ENCODE measurements at regions not wholly inside any gene's neighbourhood (a gene's known extent, or its start where the extent isn't known, plus 50 kb on each side); places are given as distances from the start of the nearest gene placed in this dataset.
"Not testable (repeated sequence)": the region's sequence is repeated elsewhere in the genome, so short reads cannot be mapped to it uniquely, and the experiment has no call there.

DNA sequence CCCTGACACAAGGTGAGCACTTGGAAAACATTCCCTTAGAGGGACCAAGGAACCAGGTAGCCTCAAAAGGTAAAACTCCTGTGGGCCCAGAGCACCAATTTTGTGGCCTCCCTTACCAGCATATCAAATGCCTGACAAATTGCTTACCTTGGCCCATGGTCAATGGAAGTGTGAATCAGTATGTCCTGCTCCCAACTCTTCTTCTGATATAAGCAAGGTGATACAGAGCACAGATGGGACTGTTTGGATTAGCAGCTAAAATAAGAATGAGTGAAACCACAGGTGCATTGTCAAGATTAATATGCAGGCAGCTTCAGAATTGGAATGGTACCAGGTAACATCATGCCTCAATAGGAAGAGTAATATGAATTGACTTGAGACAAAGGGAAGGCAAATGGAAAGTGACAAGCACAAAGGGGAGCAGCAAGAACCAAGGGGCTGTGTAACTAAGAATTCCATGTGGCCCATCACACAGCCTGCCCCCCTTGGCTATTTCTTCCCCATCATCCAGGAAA, 156.8 kb upstream of the KCND3 start:
- no peak for ATAC-seq (ENCODE audit: low read depth)
- peaks cover 5% of the 10 kb centered on the region for H3K27me3 ChIP-seq (ENCODE audit: insufficient read depth, poor library complexity, severe bottlenecking)
- no peak for DNase-seq (ENCODE audit: low spot score)

DNA sequence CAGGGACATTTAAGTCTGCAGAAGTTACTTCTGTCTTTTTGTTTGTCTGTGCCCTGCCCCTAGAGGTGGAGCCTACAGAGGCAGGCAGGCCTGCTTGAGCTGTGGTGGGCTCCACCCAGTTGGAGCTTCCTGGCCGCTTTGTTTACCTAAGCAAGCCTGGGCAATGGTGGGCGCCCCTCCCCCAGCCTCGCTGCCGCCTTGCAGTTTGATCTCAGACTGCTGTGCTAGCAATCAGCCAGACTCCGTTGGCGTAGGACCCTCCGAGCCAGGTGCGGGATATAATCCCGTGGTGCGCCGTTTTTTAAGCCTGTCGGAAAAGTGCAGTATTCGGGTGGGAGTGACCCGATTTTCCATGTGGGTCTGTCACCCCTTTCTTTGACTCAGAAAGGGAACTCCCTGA, 170.7 kb upstream of the KCND3 start:
- not testable (repeated sequence) for H3K4me3 ChIP-seq (ENCODE audit: severe bottlenecking); ATAC-seq (ENCODE audit: low read depth); H3K27ac ChIP-seq (ENCODE audit: poor library complexity, severe bottlenecking); H3K9me3 ChIP-seq (ENCODE audit: severe bottlenecking); H3K36me3 ChIP-seq (ENCODE audit: low read depth); H3K4me1 ChIP-seq (ENCODE audit: insufficient read depth, poor library complexity, severe bottlenecking); DNase-seq (ENCODE audit: low spot score); H3K27me3 ChIP-seq (ENCODE audit: insufficient read depth, poor library complexity, severe bottlenecking)

More for the DNA sequence above, 156.8 kb upstream of the KCND3 start:
- Histone ChIP-seq H3K4me3 (ENCODE audit: severe bottlenecking) (no peak overlapping the region), H3K4me1 (ENCODE audit: insufficient read depth, poor library complexity, severe bottlenecking) (no peaks in the 10 kb centered on the region), H3K36me3 (ENCODE audit: low read depth) (no peaks in the 10 kb centered on the region), H3K9me3 (ENCODE audit: severe bottlenecking) (no peaks in the 10 kb centered on the region), H3K27ac (ENCODE audit: poor library complexity, severe bottlenecking) (no peak overlapping the region)
- TF ChIP-seq, protein P1, sequence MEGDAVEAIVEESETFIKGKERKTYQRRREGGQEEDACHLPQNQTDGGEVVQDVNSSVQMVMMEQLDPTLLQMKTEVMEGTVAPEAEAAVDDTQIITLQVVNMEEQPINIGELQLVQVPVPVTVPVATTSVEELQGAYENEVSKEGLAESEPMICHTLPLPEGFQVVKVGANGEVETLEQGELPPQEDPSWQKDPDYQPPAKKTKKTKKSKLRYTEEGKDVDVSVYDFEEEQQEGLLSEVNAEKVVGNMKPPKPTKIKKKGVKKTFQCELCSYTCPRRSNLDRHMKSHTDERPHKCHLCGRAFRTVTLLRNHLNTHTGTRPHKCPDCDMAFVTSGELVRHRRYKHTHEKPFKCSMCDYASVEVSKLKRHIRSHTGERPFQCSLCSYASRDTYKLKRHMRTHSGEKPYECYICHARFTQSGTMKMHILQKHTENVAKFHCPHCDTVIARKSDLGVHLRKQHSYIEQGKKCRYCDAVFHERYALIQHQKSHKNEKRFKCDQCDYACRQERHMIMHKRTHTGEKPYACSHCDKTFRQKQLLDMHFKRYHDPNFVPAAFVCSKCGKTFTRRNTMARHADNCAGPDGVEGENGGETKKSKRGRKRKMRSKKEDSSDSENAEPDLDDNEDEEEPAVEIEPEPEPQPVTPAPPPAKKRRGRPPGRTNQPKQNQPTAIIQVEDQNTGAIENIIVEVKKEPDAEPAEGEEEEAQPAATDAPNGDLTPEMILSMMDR (IDR thresholded peaks at IDR 0.05; ENCODE audit: poor library complexity, severe bottlenecking) = no peak

DNA sequence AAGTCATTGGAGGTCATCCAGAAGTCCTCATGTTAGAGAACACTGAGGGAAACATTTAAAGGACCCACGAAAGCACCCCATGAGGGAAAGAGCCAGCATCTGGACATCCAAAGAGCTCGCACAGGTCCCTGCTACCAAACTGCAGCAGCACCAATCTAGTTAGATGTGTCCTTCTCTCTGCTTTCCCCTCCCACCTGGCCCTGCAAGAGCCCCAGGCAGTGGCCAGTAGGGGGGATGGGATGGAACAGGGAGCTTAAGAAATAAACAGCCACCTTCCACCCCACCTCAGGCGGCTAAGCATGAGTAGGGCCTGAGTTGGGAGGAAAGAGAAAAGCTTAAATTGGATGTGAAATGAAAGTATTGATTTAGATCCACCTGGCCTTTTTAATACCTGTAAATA, 175.9 kb upstream of the KCND3 start:
- no peak for DNase-seq (ENCODE audit: low spot score)
- ATAC-seq (ENCODE audit: low read depth) = no peak
- Histone ChIP-seq H3K27me3 (ENCODE audit: insufficient read depth, poor library complexity, severe bottlenecking) (peaks cover 7% of the 10 kb centered on the region), H3K27ac (ENCODE audit: poor library complexity, severe bottlenecking) (no peak overlapping the region), H3K4me3 (ENCODE audit: severe bottlenecking) (no peak overlapping the region), H3K36me3 (ENCODE audit: low read depth) (no peaks in the 10 kb centered on the region), H3K4me1 (ENCODE audit: insufficient read depth, poor library complexity, severe bottlenecking) (no peaks in the 10 kb centered on the region), H3K9me3 (ENCODE audit: severe bottlenecking) (no peaks in the 10 kb centered on the region)
- TF ChIP-seq, protein P1 (IDR thresholded peaks at IDR 0.05; ENCODE audit: poor library complexity, severe bottlenecking) = no peak

DNA sequence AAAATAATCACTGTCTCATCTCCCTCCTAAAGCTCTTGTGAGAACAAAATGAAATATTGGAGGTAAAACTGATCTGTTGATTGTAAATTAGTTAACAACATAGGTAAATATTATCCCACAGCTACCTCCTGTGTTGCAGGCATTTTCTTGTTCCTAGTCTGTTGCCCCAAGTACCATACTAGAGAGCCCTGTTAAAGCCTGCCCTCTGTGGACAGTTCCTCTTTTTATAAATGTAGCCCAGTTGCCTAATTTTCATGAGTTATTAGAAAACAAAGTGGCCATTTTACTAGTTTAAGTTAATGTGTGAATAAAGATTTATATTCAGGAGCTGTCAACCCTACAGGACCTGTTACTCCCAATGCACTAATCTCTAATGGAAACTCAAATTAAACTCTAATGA, 180.0 kb upstream of the KCND3 start:
- DNase-seq (ENCODE audit: low spot score) = no peak
- H3K27ac ChIP-seq (ENCODE audit: poor library complexity, severe bottlenecking) = no peak overlapping the region
- H3K27me3 ChIP-seq (ENCODE audit: insufficient read depth, poor library complexity, severe bottlenecking) = peaks cover under 1% of the 10 kb centered on the region
- no peaks in the 10 kb centered on the region for H3K36me3 ChIP-seq (ENCODE audit: low read depth)
- TF ChIP-seq, protein P1 (IDR thresholded peaks at IDR 0.05; ENCODE audit: poor library complexity, severe bottlenecking) = no peak
- no peak for ATAC-seq (ENCODE audit: low read depth)
- H3K4me3 ChIP-seq (ENCODE audit: severe bottlenecking) = no peak overlapping the region
- no peaks in the 10 kb centered on the region for H3K9me3 ChIP-seq (ENCODE audit: severe bottlenecking)
- H3K4me1 ChIP-seq (ENCODE audit: insufficient read depth, poor library complexity, severe bottlenecking) = no peaks in the 10 kb centered on the region

DNA sequence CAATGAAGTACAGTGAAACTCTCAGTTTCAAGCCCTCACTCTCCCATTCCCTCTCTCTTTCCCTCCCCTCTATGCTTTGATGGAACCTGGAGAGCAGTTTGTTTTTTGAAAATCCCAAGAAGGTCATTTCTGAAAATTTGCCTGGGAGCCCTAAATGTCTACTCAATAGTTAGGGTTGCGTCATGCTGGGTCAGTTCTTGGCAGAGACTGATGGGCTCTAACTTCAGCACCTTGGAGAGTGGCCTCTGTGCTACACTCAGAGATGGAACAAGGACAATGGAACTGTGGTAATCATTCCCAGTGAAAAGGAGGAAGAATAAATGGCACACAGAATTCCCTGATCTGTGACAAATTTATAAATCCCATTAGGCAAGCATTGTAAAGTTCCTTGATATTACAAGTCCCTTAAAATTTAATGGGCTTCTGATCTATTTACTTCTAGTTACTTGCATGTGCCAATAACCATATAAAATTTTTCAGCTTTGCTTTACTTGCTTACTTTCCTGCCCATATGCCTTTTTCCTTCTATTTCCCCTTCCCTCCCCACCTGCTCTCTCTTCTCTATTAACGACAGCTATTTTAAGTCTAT, 182.9 kb upstream of the KCND3 start:
- Histone ChIP-seq H3K27ac (ENCODE audit: poor library complexity, severe bottlenecking) (no peak overlapping the region), H3K27me3 (ENCODE audit: insufficient read depth, poor library complexity, severe bottlenecking) (no peaks in the 10 kb centered on the region), H3K4me3 (ENCODE audit: severe bottlenecking) (no peak overlapping the region), H3K36me3 (ENCODE audit: low read depth) (no peaks in the 10 kb centered on the region), H3K9me3 (ENCODE audit: severe bottlenecking) (no peaks in the 10 kb centered on the region), H3K4me1 (ENCODE audit: insufficient read depth, poor library complexity, severe bottlenecking) (no peaks in the 10 kb centered on the region)
- peak; percentile 60; the same call in 2 of the 3 replicates for ATAC-seq (ENCODE audit: low read depth)
- DNase-seq (ENCODE audit: low spot score) = no peak
- TF ChIP-seq, protein P1 (IDR thresholded peaks at IDR 0.05; ENCODE audit: poor library complexity, severe bottlenecking) = no peak
